GM23338 (cell line): ENCODE measurements at regions not wholly inside any gene's neighbourhood (a gene's known extent, or its start where the extent isn't known, plus 50 kb on each side); places are given as distances from the start of the nearest gene placed in this dataset.

ENCODE experiments used
- CREB1 ChIP-seq: fragments of 250-450 bp; sonication (Bioruptor Pico); IDR thresholded peaks from 2 replicates; pipeline ENCODE4 v1.5.0; 2020; ENCODE audit warnings: low read depth, mild to moderate bottlenecking, moderate library complexity
- CTCF ChIP-seq, 2 experiments: fragments of 200-600 bp in 1 of 2; sonication (generic) in 1 of 2; conservative IDR thresholded peaks; 2 replicates each; pipeline versions ENCODE4 v1.5.1 to v1.6.1; 2016 to 2017; ENCODE audit warnings: antibody characterized with exemption in 2 of 2, low read depth in 2 of 2, mild to moderate bottlenecking in 2 of 2, moderate library complexity in 1 of 2
- EZH2 ChIP-seq: fragments of 200-600 bp; sonication (generic); IDR thresholded peaks from one replicate; pipeline ENCODE4 v1.8.0; 2017; ENCODE audit warnings: antibody characterized with exemption, mild to moderate bottlenecking, low read depth; ENCODE audit not compliant: unreplicated experiment
- EZH2phosphoT487 ChIP-seq: fragments of 200-600 bp; sonication (generic); IDR thresholded peaks from one replicate; pipeline ENCODE4 v1.8.1; 2018; ENCODE audit warnings: antibody characterized with exemption; ENCODE audit not compliant: unreplicated experiment
- JUNB ChIP-seq: IDR thresholded peaks from one replicate; pipeline ENCODE4 v1.6.1; 2016; ENCODE audit warnings: antibody characterized with exemption; ENCODE audit not compliant: unreplicated experiment
- POLR2AphosphoS5 ChIP-seq: IDR thresholded peaks from 2 replicates; pipeline ENCODE4 v1.6.1; 2016; ENCODE audit warnings: antibody characterized with exemption, low read depth
- ZNF462 ChIP-seq: fragments of 250-450 bp; sonication (Bioruptor Pico); IDR thresholded peaks from 2 replicates; pipeline ENCODE4 v1.5.0; 2020; ENCODE audit warnings: mild to moderate bottlenecking, moderate library complexity
- TF ChIP-seq, protein P1 (sequence below): IDR thresholded peaks from one replicate; pipeline ENCODE4 v1.6.1; 2018; ENCODE audit warnings: antibody characterized with exemption; ENCODE audit not compliant: unreplicated experiment
- TF ChIP-seq, protein P2 (sequence below): IDR thresholded peaks from 2 replicates; pipeline ENCODE4 v1.6.1; 2016; ENCODE audit warnings: antibody characterized with exemption

- TF ChIP-seq CTCF (conservative IDR thresholded peaks at IDR 0.05; ENCODE audit: low read depth in 2 of 2), result no peak
- TF ChIP-seq EZH2, result no peak
- TF ChIP-seq CREB1 (CRISPR knock-in tag), result no peak
- TF ChIP-seq, protein P1, sequence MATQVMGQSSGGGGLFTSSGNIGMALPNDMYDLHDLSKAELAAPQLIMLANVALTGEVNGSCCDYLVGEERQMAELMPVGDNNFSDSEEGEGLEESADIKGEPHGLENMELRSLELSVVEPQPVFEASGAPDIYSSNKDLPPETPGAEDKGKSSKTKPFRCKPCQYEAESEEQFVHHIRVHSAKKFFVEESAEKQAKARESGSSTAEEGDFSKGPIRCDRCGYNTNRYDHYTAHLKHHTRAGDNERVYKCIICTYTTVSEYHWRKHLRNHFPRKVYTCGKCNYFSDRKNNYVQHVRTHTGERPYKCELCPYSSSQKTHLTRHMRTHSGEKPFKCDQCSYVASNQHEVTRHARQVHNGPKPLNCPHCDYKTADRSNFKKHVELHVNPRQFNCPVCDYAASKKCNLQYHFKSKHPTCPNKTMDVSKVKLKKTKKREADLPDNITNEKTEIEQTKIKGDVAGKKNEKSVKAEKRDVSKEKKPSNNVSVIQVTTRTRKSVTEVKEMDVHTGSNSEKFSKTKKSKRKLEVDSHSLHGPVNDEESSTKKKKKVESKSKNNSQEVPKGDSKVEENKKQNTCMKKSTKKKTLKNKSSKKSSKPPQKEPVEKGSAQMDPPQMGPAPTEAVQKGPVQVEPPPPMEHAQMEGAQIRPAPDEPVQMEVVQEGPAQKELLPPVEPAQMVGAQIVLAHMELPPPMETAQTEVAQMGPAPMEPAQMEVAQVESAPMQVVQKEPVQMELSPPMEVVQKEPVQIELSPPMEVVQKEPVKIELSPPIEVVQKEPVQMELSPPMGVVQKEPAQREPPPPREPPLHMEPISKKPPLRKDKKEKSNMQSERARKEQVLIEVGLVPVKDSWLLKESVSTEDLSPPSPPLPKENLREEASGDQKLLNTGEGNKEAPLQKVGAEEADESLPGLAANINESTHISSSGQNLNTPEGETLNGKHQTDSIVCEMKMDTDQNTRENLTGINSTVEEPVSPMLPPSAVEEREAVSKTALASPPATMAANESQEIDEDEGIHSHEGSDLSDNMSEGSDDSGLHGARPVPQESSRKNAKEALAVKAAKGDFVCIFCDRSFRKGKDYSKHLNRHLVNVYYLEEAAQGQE, result no peak
- TF ChIP-seq POLR2AphosphoS5, result no peak
- no peak for TF ChIP-seq JUNB
- TF ChIP-seq ZNF462, result no peak
- TF ChIP-seq EZH2phosphoT487, result no peak
- TF ChIP-seq, protein P2, sequence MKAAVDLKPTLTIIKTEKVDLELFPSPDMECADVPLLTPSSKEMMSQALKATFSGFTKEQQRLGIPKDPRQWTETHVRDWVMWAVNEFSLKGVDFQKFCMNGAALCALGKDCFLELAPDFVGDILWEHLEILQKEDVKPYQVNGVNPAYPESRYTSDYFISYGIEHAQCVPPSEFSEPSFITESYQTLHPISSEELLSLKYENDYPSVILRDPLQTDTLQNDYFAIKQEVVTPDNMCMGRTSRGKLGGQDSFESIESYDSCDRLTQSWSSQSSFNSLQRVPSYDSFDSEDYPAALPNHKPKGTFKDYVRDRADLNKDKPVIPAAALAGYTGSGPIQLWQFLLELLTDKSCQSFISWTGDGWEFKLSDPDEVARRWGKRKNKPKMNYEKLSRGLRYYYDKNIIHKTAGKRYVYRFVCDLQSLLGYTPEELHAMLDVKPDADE, result no peak
Observed at GRCh38 chr4:46505131-46505530, 115.2 kb upstream of the GABRA2 start.
